ENCODE measurements at regions not wholly inside any gene's neighbourhood (a gene's known extent, or its start where the extent isn't known, plus 50 kb on each side); places are given as distances from the start of the nearest gene placed in this dataset.
A peak's percentile ranks its signal among the peaks of the same experiment; 100 is the strongest.

- H3K36me3 ChIP-seq, result no peaks in the 10 kb centered on the region
- H3K27ac ChIP-seq, result no peak overlapping the region
- DNase-seq (ENCODE audit: low read depth in 1 of 2, low spot score in 2 of 2), result no peak
- no peaks in the 10 kb centered on the region for H3K27me3 ChIP-seq (replicated peaks)
- no peak overlapping the region for H3K4me3 ChIP-seq
- no peaks in the 10 kb centered on the region for H3K9me3 ChIP-seq (replicated peaks)
- peaks cover 29% of the 10 kb centered on the region for H3K4me1 ChIP-seq (replicated peaks)
These were observed 320.8 kb downstream of the MAP2K6 start for GRCh38 chr17:69735285-69735684.

GRCh38 chr17:69743091-69743490 lies 328.6 kb downstream of the MAP2K6 start:
- Histone ChIP-seq H3K27me3 (replicated peaks) (no peaks in the 10 kb centered on the region), H3K4me1 (replicated peaks) (no peaks in the 10 kb centered on the region), H3K4me3 (no peak overlapping the region), H3K27ac (no peak overlapping the region), H3K9me3 (replicated peaks) (no peaks in the 10 kb centered on the region), H3K36me3 (no peaks in the 10 kb centered on the region)
- no peak for DNase-seq (ENCODE audit: low read depth in 1 of 2, low spot score in 2 of 2)

- Histone ChIP-seq H3K9me3 (replicated peaks) (no peaks in the 10 kb centered on the region), H3K4me1 (replicated peaks) (no peaks in the 10 kb centered on the region), H3K4me3 (no peak overlapping the region), H3K27me3 (replicated peaks) (no peaks in the 10 kb centered on the region), H3K27ac (no peak overlapping the region), H3K36me3 (no peaks in the 10 kb centered on the region)
- DNase-seq (ENCODE audit: low read depth in 1 of 2, low spot score in 2 of 2), result no peak
These were observed 330.1 kb downstream of the MAP2K6 start for GRCh38 chr17:69744512-69745070.

- Histone ChIP-seq H3K4me1 (replicated peaks) (no peaks in the 10 kb centered on the region), H3K27ac (no peak overlapping the region), H3K9me3 (replicated peaks) (no peaks in the 10 kb centered on the region; the same call in 1 of the 2 replicates), H3K4me3 (no peak overlapping the region), H3K27me3 (replicated peaks) (no peaks in the 10 kb centered on the region), H3K36me3 (no peaks in the 10 kb centered on the region)
- no peak for DNase-seq (ENCODE audit: low read depth in 1 of 2, low spot score in 2 of 2)
These were observed 325.1 kb upstream of the KCNJ16 start for GRCh38 chr17:69749911-69750310.

GRCh38 chr17:69757688-69758430 lies 317.2 kb upstream of the KCNJ16 start:
- H3K27ac ChIP-seq, result peak overlapping the region; percentile 37
- H3K4me1 ChIP-seq (replicated peaks), result peaks cover 40% of the 10 kb centered on the region
- H3K9me3 ChIP-seq (replicated peaks), result no peaks in the 10 kb centered on the region; the same call in 1 of the 2 replicates
- no peaks in the 10 kb centered on the region; the same call in 1 of the 2 replicates for H3K36me3 ChIP-seq
- DNase-seq (ENCODE audit: low read depth in 1 of 2, low spot score in 2 of 2), result peak in 1 of 2 experiments; percentile 77
- H3K4me3 ChIP-seq, result no peak overlapping the region
- H3K27me3 ChIP-seq (replicated peaks), result no peaks in the 10 kb centered on the region

GRCh38 chr17:69760562-69760961 lies 314.5 kb upstream of the KCNJ16 start:
- Histone ChIP-seq H3K4me3 (no peak overlapping the region), H3K36me3 (no peaks in the 10 kb centered on the region; the same call in 1 of the 2 replicates), H3K27me3 (replicated peaks) (no peaks in the 10 kb centered on the region), H3K9me3 (replicated peaks) (no peaks in the 10 kb centered on the region), H3K27ac (peak overlapping the region; percentile 97), H3K4me1 (replicated peaks) (peaks cover 53% of the 10 kb centered on the region)
- DNase-seq (ENCODE audit: low read depth in 1 of 2, low spot score in 2 of 2), result no peak

GRCh38 chr17:69761011-69761410 lies 314.0 kb upstream of the KCNJ16 start:
- no peaks in the 10 kb centered on the region; the same call in 1 of the 2 replicates for H3K36me3 ChIP-seq
- H3K4me3 ChIP-seq, result no peak overlapping the region
- no peaks in the 10 kb centered on the region for H3K9me3 ChIP-seq (replicated peaks)
- peak in 1 of 2 experiments; percentile 32 for DNase-seq (ENCODE audit: low read depth in 1 of 2, low spot score in 2 of 2)
- H3K27me3 ChIP-seq (replicated peaks), result no peaks in the 10 kb centered on the region
- H3K4me1 ChIP-seq (replicated peaks), result peaks cover 53% of the 10 kb centered on the region
- peak overlapping the region; percentile 97 for H3K27ac ChIP-seq

- peak overlapping the region; percentile 97 for H3K27ac ChIP-seq
- no peaks in the 10 kb centered on the region; the same call in 1 of the 2 replicates for H3K36me3 ChIP-seq
- no peak overlapping the region for H3K4me3 ChIP-seq
- no peaks in the 10 kb centered on the region for H3K9me3 ChIP-seq (replicated peaks)
- no peaks in the 10 kb centered on the region for H3K27me3 ChIP-seq (replicated peaks)
- H3K4me1 ChIP-seq (replicated peaks), result peaks cover 53% of the 10 kb centered on the region
- peak; percentile 68 to 99 for DNase-seq (ENCODE audit: low read depth in 1 of 2, low spot score in 2 of 2)
These were observed 313.2 kb upstream of the KCNJ16 start for GRCh38 chr17:69761767-69762321.

- H3K27ac ChIP-seq, result peak overlapping the region; percentile 97
- no peak overlapping the region for H3K4me3 ChIP-seq
- H3K36me3 ChIP-seq, result no peaks in the 10 kb centered on the region; the same call in 1 of the 2 replicates
- DNase-seq (ENCODE audit: low read depth in 1 of 2, low spot score in 2 of 2), result no peak
- peaks cover 53% of the 10 kb centered on the region for H3K4me1 ChIP-seq (replicated peaks)
- no peaks in the 10 kb centered on the region for H3K27me3 ChIP-seq (replicated peaks)
- no peaks in the 10 kb centered on the region for H3K9me3 ChIP-seq (replicated peaks)
These were observed 312.7 kb upstream of the KCNJ16 start for GRCh38 chr17:69762359-69762758.

GRCh38 chr17:69762766-69763165 lies 312.3 kb upstream of the KCNJ16 start:
- Histone ChIP-seq H3K9me3 (replicated peaks) (no peaks in the 10 kb centered on the region), H3K4me1 (replicated peaks) (peaks cover 49% of the 10 kb centered on the region), H3K4me3 (no peak overlapping the region), H3K27ac (peak overlapping the region; percentile 97), H3K27me3 (replicated peaks) (no peaks in the 10 kb centered on the region), H3K36me3 (no peaks in the 10 kb centered on the region; the same call in 1 of the 2 replicates)
- DNase-seq (ENCODE audit: low read depth in 1 of 2, low spot score in 2 of 2), result no peak

GRCh38 chr17:69763503-69763902 lies 311.5 kb upstream of the KCNJ16 start:
- DNase-seq (ENCODE audit: low read depth in 1 of 2, low spot score in 2 of 2), result peak in 1 of 2 experiments; percentile 69
- no peak overlapping the region for H3K4me3 ChIP-seq
- H3K27me3 ChIP-seq (replicated peaks), result no peaks in the 10 kb centered on the region
- H3K4me1 ChIP-seq (replicated peaks), result peaks cover 42% of the 10 kb centered on the region
- H3K36me3 ChIP-seq, result no peaks in the 10 kb centered on the region; the same call in 1 of the 2 replicates
- peak overlapping the region; percentile 97 for H3K27ac ChIP-seq
- no peaks in the 10 kb centered on the region for H3K9me3 ChIP-seq (replicated peaks)

GRCh38 chr17:69764146-69764545 lies 310.9 kb upstream of the KCNJ16 start:
- DNase-seq (ENCODE audit: low read depth in 1 of 2, low spot score in 2 of 2), result no peak
- Histone ChIP-seq H3K36me3 (no peaks in the 10 kb centered on the region; the same call in 1 of the 2 replicates), H3K27ac (no peak overlapping the region), H3K27me3 (replicated peaks) (no peaks in the 10 kb centered on the region), H3K4me3 (no peak overlapping the region), H3K4me1 (replicated peaks) (peaks cover 35% of the 10 kb centered on the region), H3K9me3 (replicated peaks) (no peaks in the 10 kb centered on the region)

- peaks cover 13% of the 10 kb centered on the region for H3K4me1 ChIP-seq (replicated peaks)
- H3K27me3 ChIP-seq (replicated peaks), result no peaks in the 10 kb centered on the region
- H3K9me3 ChIP-seq (replicated peaks), result no peaks in the 10 kb centered on the region
- H3K4me3 ChIP-seq, result no peak overlapping the region
- H3K27ac ChIP-seq, result no peak overlapping the region
- H3K36me3 ChIP-seq, result no peaks in the 10 kb centered on the region
- DNase-seq (ENCODE audit: low read depth in 1 of 2, low spot score in 2 of 2), result no peak
These were observed 306.0 kb upstream of the KCNJ16 start for GRCh38 chr17:69769050-69769449.

- no peaks in the 10 kb centered on the region for H3K36me3 ChIP-seq
- no peak overlapping the region for H3K27ac ChIP-seq
- peaks cover 25% of the 10 kb centered on the region for H3K4me1 ChIP-seq (replicated peaks)
- peak in 1 of 2 experiments; percentile 47 for DNase-seq (ENCODE audit: low read depth in 1 of 2, low spot score in 2 of 2)
- no peaks in the 10 kb centered on the region for H3K27me3 ChIP-seq (replicated peaks)
- H3K9me3 ChIP-seq (replicated peaks), result no peaks in the 10 kb centered on the region
- no peak overlapping the region for H3K4me3 ChIP-seq
These were observed 301.9 kb upstream of the KCNJ16 start for GRCh38 chr17:69773081-69773480.
